ENCODE measurements at regions not wholly inside any gene's neighbourhood (a gene's known extent, or its start where the extent isn't known, plus 50 kb on each side); places are given as distances from the start of the nearest gene placed in this dataset.
"Not testable (repeated sequence)": the region's sequence is repeated elsewhere in the genome, so short reads cannot be mapped to it uniquely, and the experiment has no call there.

- H3K27me3 Mint-ChIP-seq, result no peaks in the 10 kb centered on the region
- no peak overlapping the region for H3K27ac Mint-ChIP-seq
- ChIA-PET POLR2A (no interaction called here), CTCF (no interaction called here)
- no peaks in the 10 kb centered on the region for H3K4me1 Mint-ChIP-seq
- H3K4me3 Mint-ChIP-seq, result no peak overlapping the region
- no peak for DNase-seq
- no peaks in the 10 kb centered on the region for H3K9me3 Mint-ChIP-seq
- no peaks in the 10 kb centered on the region for H3K36me3 Mint-ChIP-seq (ENCODE audit: low read depth)
Measured at GRCh38 chr4:171340258-171340657, 472.9 kb upstream of the GALNTL6 start.

GRCh38 chr4:171334549-171334948 lies 478.7 kb upstream of the GALNTL6 start:
- Mint-ChIP-seq H3K27me3 (no peaks in the 10 kb centered on the region), H3K9me3 (no peaks in the 10 kb centered on the region), H3K36me3 (ENCODE audit: low read depth) (no peaks in the 10 kb centered on the region), H3K4me1 (no peaks in the 10 kb centered on the region), H3K4me3 (no peak overlapping the region), H3K27ac (no peak overlapping the region)
- CTCF ChIA-PET, result no interaction called here
- DNase-seq, result no peak
- POLR2A ChIA-PET, result no interaction called here

- Mint-ChIP-seq H3K4me1 (no peaks in the 10 kb centered on the region), H3K4me3 (no peak overlapping the region), H3K27ac (no peak overlapping the region), H3K27me3 (no peaks in the 10 kb centered on the region), H3K36me3 (ENCODE audit: low read depth) (no peaks in the 10 kb centered on the region), H3K9me3 (peaks cover 3% of the 10 kb centered on the region)
- ChIA-PET CTCF (no interaction called here), POLR2A (no interaction called here)
- DNase-seq, result no peak
Measured at GRCh38 chr4:171308661-171309060, 504.5 kb upstream of the GALNTL6 start.

- H3K36me3 Mint-ChIP-seq (ENCODE audit: low read depth); H3K27ac Mint-ChIP-seq; H3K27me3 Mint-ChIP-seq; H3K4me3 Mint-ChIP-seq; DNase-seq; H3K4me1 Mint-ChIP-seq; CTCF ChIA-PET; H3K9me3 Mint-ChIP-seq; POLR2A ChIA-PET: not testable (repeated sequence)
Measured at GRCh38 chr4:171298048-171298718, 515.0 kb upstream of the GALNTL6 start.

- H3K27me3 Mint-ChIP-seq, result no peaks in the 10 kb centered on the region
- DNase-seq, result no peak
- CTCF ChIA-PET, result interaction anchor here (0.6 kb wide), 1 partner anchor 899 kb away, joined by 4 read pairs; no protein-coding TSS in a partner anchor
- H3K27ac Mint-ChIP-seq, result no peak overlapping the region
- no peaks in the 10 kb centered on the region for H3K4me1 Mint-ChIP-seq
- no peak overlapping the region for H3K4me3 Mint-ChIP-seq
- H3K36me3 Mint-ChIP-seq (ENCODE audit: low read depth), result no peaks in the 10 kb centered on the region
- POLR2A ChIA-PET, result no interaction called here
- no peaks in the 10 kb centered on the region for H3K9me3 Mint-ChIP-seq
Measured at GRCh38 chr4:171288816-171289432, 524.3 kb upstream of the GALNTL6 start.

- Mint-ChIP-seq H3K9me3 (no peaks in the 10 kb centered on the region), H3K27ac (no peak overlapping the region), H3K27me3 (no peaks in the 10 kb centered on the region), H3K4me1 (no peaks in the 10 kb centered on the region), H3K4me3 (no peak overlapping the region), H3K36me3 (ENCODE audit: low read depth) (no peaks in the 10 kb centered on the region)
- CTCF ChIA-PET, result no interaction called here
- POLR2A ChIA-PET, result no interaction called here
- DNase-seq, result no peak
Measured at GRCh38 chr4:171281359-171281758, 531.8 kb upstream of the GALNTL6 start.

GRCh38 chr4:171279131-171279530 lies 534.1 kb upstream of the GALNTL6 start:
- Mint-ChIP-seq H3K9me3 (no peaks in the 10 kb centered on the region), H3K36me3 (ENCODE audit: low read depth) (no peaks in the 10 kb centered on the region), H3K27ac (no peak overlapping the region), H3K4me3 (no peak overlapping the region), H3K4me1 (no peaks in the 10 kb centered on the region), H3K27me3 (no peaks in the 10 kb centered on the region)
- CTCF ChIA-PET, result no interaction called here
- DNase-seq, result no peak
- POLR2A ChIA-PET, result no interaction called here

- H3K4me1 Mint-ChIP-seq, result no peaks in the 10 kb centered on the region
- ChIA-PET POLR2A (no interaction called here), CTCF (interaction anchor here (0.5 kb wide), 1 partner anchor 23 kb away, joined by 4 read pairs; no protein-coding TSS in a partner anchor)
- H3K4me3 Mint-ChIP-seq, result no peak overlapping the region
- no peak for DNase-seq
- no peak overlapping the region for H3K27ac Mint-ChIP-seq
- no peaks in the 10 kb centered on the region for H3K27me3 Mint-ChIP-seq
- no peaks in the 10 kb centered on the region for H3K36me3 Mint-ChIP-seq (ENCODE audit: low read depth)
- H3K9me3 Mint-ChIP-seq, result no peaks in the 10 kb centered on the region
Measured at GRCh38 chr4:171266671-171267070, 546.5 kb upstream of the GALNTL6 start.

GRCh38 chr4:171265190-171265818 lies 547.9 kb upstream of the GALNTL6 start:
- H3K4me1 Mint-ChIP-seq, result no peaks in the 10 kb centered on the region
- CTCF ChIA-PET, result no interaction called here

GRCh38 chr4:171256223-171256622 lies 557.0 kb upstream of the GALNTL6 start:
- Mint-ChIP-seq H3K27ac (no peak overlapping the region), H3K27me3 (no peaks in the 10 kb centered on the region), H3K9me3 (peaks cover 4% of the 10 kb centered on the region), H3K4me1 (no peaks in the 10 kb centered on the region), H3K4me3 (no peak overlapping the region), H3K36me3 (ENCODE audit: low read depth) (no peaks in the 10 kb centered on the region)
- ChIA-PET POLR2A (no interaction called here), CTCF (interaction anchor here (0.6 kb wide), 1 partner anchor 73 kb away, joined by 3 read pairs; no protein-coding TSS in a partner anchor)
- no peak for DNase-seq

More at GRCh38 chr4:171265190-171265818, 547.9 kb upstream of the GALNTL6 start:
- no peak for DNase-seq
- no peak overlapping the region for H3K4me3 Mint-ChIP-seq
- no peaks in the 10 kb centered on the region for H3K36me3 Mint-ChIP-seq (ENCODE audit: low read depth)
- POLR2A ChIA-PET, result no interaction called here
- H3K27ac Mint-ChIP-seq, result no peak overlapping the region
- H3K27me3 Mint-ChIP-seq, result no peaks in the 10 kb centered on the region
- peaks cover 2% of the 10 kb centered on the region for H3K9me3 Mint-ChIP-seq

- no peak overlapping the region for H3K4me3 Mint-ChIP-seq
- no peak for DNase-seq
- no peaks in the 10 kb centered on the region for H3K36me3 Mint-ChIP-seq (ENCODE audit: low read depth)
- ChIA-PET CTCF (no interaction called here), POLR2A (no interaction called here)
- H3K9me3 Mint-ChIP-seq, result no peaks in the 10 kb centered on the region
- H3K27me3 Mint-ChIP-seq, result no peaks in the 10 kb centered on the region
- no peak overlapping the region for H3K27ac Mint-ChIP-seq
- H3K4me1 Mint-ChIP-seq, result no peaks in the 10 kb centered on the region
Measured at GRCh38 chr4:171246948-171247347, 566.3 kb upstream of the GALNTL6 start.

- DNase-seq, result no peak
- H3K4me1 Mint-ChIP-seq, result no peaks in the 10 kb centered on the region
- POLR2A ChIA-PET, result no interaction called here
- H3K27me3 Mint-ChIP-seq, result no peaks in the 10 kb centered on the region
- H3K9me3 Mint-ChIP-seq, result no peaks in the 10 kb centered on the region
- H3K4me3 Mint-ChIP-seq, result no peak overlapping the region
- CTCF ChIA-PET, result no interaction called here
- no peak overlapping the region for H3K27ac Mint-ChIP-seq
- no peaks in the 10 kb centered on the region for H3K36me3 Mint-ChIP-seq (ENCODE audit: low read depth)
Measured at GRCh38 chr4:171242831-171243230, 570.4 kb upstream of the GALNTL6 start.

GRCh38 chr4:171239196-171239595 lies 574.0 kb upstream of the GALNTL6 start:
- no peak for DNase-seq
- H3K9me3 Mint-ChIP-seq, result no peaks in the 10 kb centered on the region
- no peaks in the 10 kb centered on the region for H3K36me3 Mint-ChIP-seq (ENCODE audit: low read depth)
- no peaks in the 10 kb centered on the region for H3K27me3 Mint-ChIP-seq
- H3K27ac Mint-ChIP-seq, result no peak overlapping the region
- ChIA-PET POLR2A (no interaction called here), CTCF (no interaction called here)
- H3K4me1 Mint-ChIP-seq, result no peaks in the 10 kb centered on the region
- H3K4me3 Mint-ChIP-seq, result no peak overlapping the region

- ChIA-PET POLR2A (no interaction called here), CTCF (no interaction called here)
- H3K9me3 Mint-ChIP-seq, result no peaks in the 10 kb centered on the region
- H3K36me3 Mint-ChIP-seq (ENCODE audit: low read depth), result no peaks in the 10 kb centered on the region
- H3K4me1 Mint-ChIP-seq, result no peaks in the 10 kb centered on the region
- H3K27me3 Mint-ChIP-seq, result no peaks in the 10 kb centered on the region
- no peak overlapping the region for H3K4me3 Mint-ChIP-seq
- no peak for DNase-seq
- no peak overlapping the region for H3K27ac Mint-ChIP-seq
Measured at GRCh38 chr4:171235521-171235920, 577.7 kb upstream of the GALNTL6 start.
